ENCODE measurements at regions not wholly inside any gene's neighbourhood (a gene's known extent, or its start where the extent isn't known, plus 50 kb on each side); places are given as distances from the start of the nearest gene placed in this dataset.

DNA sequence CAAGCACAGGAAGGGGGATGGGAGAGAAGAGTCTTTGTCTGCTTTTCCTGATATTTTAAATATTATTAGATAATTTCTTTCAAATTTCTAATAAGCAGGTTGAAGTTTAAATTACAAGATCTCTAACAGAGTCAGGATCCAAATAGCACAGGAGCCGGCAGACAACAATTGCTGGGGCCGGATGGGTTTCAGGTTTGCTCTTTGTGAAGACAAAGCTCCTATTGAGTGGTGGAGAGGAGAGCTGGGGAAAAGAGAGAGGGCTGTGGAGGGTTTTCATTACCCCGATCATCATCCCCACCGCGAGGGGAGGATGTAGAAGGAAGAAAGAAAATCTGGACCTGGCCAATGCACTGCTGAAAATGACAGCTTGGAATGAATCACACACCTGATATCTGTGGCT is 197.3 kb downstream of the SOX9 start:
- TF ChIP-seq, protein P1, sequence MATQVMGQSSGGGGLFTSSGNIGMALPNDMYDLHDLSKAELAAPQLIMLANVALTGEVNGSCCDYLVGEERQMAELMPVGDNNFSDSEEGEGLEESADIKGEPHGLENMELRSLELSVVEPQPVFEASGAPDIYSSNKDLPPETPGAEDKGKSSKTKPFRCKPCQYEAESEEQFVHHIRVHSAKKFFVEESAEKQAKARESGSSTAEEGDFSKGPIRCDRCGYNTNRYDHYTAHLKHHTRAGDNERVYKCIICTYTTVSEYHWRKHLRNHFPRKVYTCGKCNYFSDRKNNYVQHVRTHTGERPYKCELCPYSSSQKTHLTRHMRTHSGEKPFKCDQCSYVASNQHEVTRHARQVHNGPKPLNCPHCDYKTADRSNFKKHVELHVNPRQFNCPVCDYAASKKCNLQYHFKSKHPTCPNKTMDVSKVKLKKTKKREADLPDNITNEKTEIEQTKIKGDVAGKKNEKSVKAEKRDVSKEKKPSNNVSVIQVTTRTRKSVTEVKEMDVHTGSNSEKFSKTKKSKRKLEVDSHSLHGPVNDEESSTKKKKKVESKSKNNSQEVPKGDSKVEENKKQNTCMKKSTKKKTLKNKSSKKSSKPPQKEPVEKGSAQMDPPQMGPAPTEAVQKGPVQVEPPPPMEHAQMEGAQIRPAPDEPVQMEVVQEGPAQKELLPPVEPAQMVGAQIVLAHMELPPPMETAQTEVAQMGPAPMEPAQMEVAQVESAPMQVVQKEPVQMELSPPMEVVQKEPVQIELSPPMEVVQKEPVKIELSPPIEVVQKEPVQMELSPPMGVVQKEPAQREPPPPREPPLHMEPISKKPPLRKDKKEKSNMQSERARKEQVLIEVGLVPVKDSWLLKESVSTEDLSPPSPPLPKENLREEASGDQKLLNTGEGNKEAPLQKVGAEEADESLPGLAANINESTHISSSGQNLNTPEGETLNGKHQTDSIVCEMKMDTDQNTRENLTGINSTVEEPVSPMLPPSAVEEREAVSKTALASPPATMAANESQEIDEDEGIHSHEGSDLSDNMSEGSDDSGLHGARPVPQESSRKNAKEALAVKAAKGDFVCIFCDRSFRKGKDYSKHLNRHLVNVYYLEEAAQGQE (IDR thresholded peaks at IDR 0.05; ENCODE audit: insufficient read depth in 1 of 2, low read depth in 2 of 2, low read length in 2 of 2), result no peak
- TF ChIP-seq POLR2AphosphoS5 (IDR thresholded peaks at IDR 0.05; ENCODE audit: low read depth, low read length), result no peak
- TF ChIP-seq TAF1 (IDR thresholded peaks at IDR 0.05; ENCODE audit: borderline replicate concordance, insufficient read depth, low read length), result no peak
- no peak for TF ChIP-seq FOXP2 (optimal IDR thresholded peaks at IDR 0.05; ENCODE audit: borderline replicate concordance, extremely low read depth, extremely low read length, insufficient read depth)
- no peak for TF ChIP-seq SIN3A (IDR thresholded peaks at IDR 0.05; ENCODE audit: borderline replicate concordance, insufficient read depth, low read length)

DNA sequence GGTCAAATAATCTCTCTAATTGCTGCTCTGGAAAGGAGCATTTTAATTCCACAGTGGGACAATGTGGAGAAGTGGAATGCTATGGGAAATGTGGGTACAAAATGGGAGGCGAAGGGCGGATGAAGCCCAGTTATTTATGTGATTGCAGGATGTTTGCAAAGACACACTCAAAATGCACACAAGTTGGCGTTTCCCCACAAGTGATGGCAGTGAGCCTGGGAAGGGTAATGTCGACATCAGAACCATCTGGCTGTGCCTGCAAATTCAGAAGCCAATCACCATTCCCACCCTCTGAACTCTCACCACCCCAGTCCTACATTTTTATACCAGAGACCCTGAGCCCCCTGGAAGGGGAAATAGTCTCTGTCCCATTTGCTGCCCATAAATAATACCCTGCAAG is 201.1 kb downstream of the SOX9 start:
- TF ChIP-seq POLR2AphosphoS5 (IDR thresholded peaks at IDR 0.05; ENCODE audit: low read depth, low read length), result no peak
- no peak for TF ChIP-seq FOXP2 (optimal IDR thresholded peaks at IDR 0.05; ENCODE audit: borderline replicate concordance, extremely low read depth, extremely low read length, insufficient read depth)
- TF ChIP-seq TAF1 (IDR thresholded peaks at IDR 0.05; ENCODE audit: borderline replicate concordance, insufficient read depth, low read length), result no peak
- TF ChIP-seq, protein P1 (IDR thresholded peaks at IDR 0.05; ENCODE audit: insufficient read depth in 1 of 2, low read depth in 2 of 2, low read length in 2 of 2), result no peak
- no peak for TF ChIP-seq SIN3A (IDR thresholded peaks at IDR 0.05; ENCODE audit: borderline replicate concordance, insufficient read depth, low read length)

GRCh38 chr17:72332367-72332766 is 211.5 kb downstream of the SOX9 start:
- no peak for TF ChIP-seq TAF1 (IDR thresholded peaks at IDR 0.05; ENCODE audit: borderline replicate concordance, insufficient read depth, low read length)
- TF ChIP-seq, protein P1 (IDR thresholded peaks at IDR 0.05; ENCODE audit: insufficient read depth in 1 of 2, low read depth in 2 of 2, low read length in 2 of 2), result no peak
- no peak for TF ChIP-seq POLR2AphosphoS5 (IDR thresholded peaks at IDR 0.05; ENCODE audit: low read depth, low read length)
- TF ChIP-seq SIN3A (IDR thresholded peaks at IDR 0.05; ENCODE audit: borderline replicate concordance, insufficient read depth, low read length), result no peak
- no peak for TF ChIP-seq FOXP2 (optimal IDR thresholded peaks at IDR 0.05; ENCODE audit: borderline replicate concordance, extremely low read depth, extremely low read length, insufficient read depth)

DNA sequence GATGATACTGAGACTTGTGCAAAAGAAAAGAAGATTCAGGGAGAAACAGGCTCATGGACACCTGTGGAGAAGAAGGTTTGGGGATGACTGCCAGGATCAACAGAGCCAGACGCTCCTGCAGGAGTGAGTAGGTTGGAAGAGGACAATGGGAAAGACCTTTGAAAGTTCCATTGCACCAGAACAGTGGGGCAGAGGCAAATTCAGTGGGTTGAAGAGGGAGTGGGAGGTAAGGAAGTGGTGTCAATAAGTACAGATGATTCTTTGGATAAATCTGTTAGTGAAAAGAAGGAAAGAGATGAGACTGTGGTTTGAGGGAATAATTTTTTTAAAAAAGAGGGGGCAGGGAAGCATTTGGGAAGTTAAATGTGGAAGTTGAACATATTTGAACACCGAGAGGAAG is 212.8 kb downstream of the SOX9 start:
- TF ChIP-seq, protein P1 (IDR thresholded peaks at IDR 0.05; ENCODE audit: insufficient read depth in 1 of 2, low read depth in 2 of 2, low read length in 2 of 2), result no peak

- TF ChIP-seq POLR2AphosphoS5 (IDR thresholded peaks at IDR 0.05; ENCODE audit: low read depth, low read length), result no peak
- no peak for TF ChIP-seq FOXP2 (optimal IDR thresholded peaks at IDR 0.05; ENCODE audit: borderline replicate concordance, extremely low read depth, extremely low read length, insufficient read depth)
- no peak for TF ChIP-seq TAF1 (IDR thresholded peaks at IDR 0.05; ENCODE audit: borderline replicate concordance, insufficient read depth, low read length)
- no peak for TF ChIP-seq SIN3A (IDR thresholded peaks at IDR 0.05; ENCODE audit: borderline replicate concordance, insufficient read depth, low read length)
- TF ChIP-seq, protein P1 (IDR thresholded peaks at IDR 0.05; ENCODE audit: insufficient read depth in 1 of 2, low read depth in 2 of 2, low read length in 2 of 2), result no peak
Observed at GRCh38 chr17:72334205-72334604, 213.4 kb downstream of the SOX9 start.

All from PFSK-1 (cell line).